DND-41 (cell line): ENCODE measurements at regions not wholly inside any gene's neighbourhood (a gene's known extent, or its start where the extent isn't known, plus 50 kb on each side); places are given as distances from the start of the nearest gene placed in this dataset.

Source experiments
- ATAC-seq: fragments of 200-7000 bp; cut with Tn5 transposase; 3 replicates; pipeline ENCODE4 v1.9.1; 2021; ENCODE audit warnings: low read depth; ENCODE audit not compliant: insufficient read depth
- DNase-seq: peaks from one replicate; pipeline ENCODE4 v3.0.0-alpha.2; 2020
- H2AFZ ChIP-seq: 2 replicates; pipeline ENCODE4 v1.6.0; 2012; ENCODE audit warnings: low read depth, low read length
- H3K27ac ChIP-seq: 2 replicates; pipeline ENCODE4 v1.5.1; 2012; ENCODE audit warnings: low read length, inconsistent platforms
- H3K27me3 ChIP-seq: fragments of 200-600 bp; sonication (generic); 2 replicates; pipeline ENCODE4 v1.6.0; 2012; ENCODE audit warnings: low read length, mild to moderate bottlenecking, inconsistent platforms; ENCODE audit not compliant: insufficient read depth, poor library complexity
- H3K36me3 ChIP-seq: 2 replicates; pipeline ENCODE4 v1.5.1; 2012; ENCODE audit warnings: low read length, inconsistent platforms; ENCODE audit not compliant: insufficient read depth
- H3K4me1 ChIP-seq: 2 replicates; pipeline ENCODE4 v1.5.1; 2012; ENCODE audit warnings: mild to moderate bottlenecking, low read length; ENCODE audit not compliant: insufficient read depth
- H3K4me2 ChIP-seq: 2 replicates; pipeline ENCODE4 v1.6.0; 2012; ENCODE audit warnings: mild to moderate bottlenecking, moderate library complexity, low read length, inconsistent platforms; ENCODE audit not compliant: insufficient read depth
- H3K4me3 ChIP-seq, 2 experiments: fragments of 200-600 bp in 1 of 2; shearing (Covaris generic) in 1 of 2; 2 replicates each; pipeline ENCODE4 v1.5.1; 2012 to 2016; ENCODE audit warnings: inconsistent platforms in 2 of 2, low read length in 2 of 2, mild to moderate bottlenecking in 2 of 2, low read depth in 1 of 2, moderate library complexity in 1 of 2
- H3K79me2 ChIP-seq: 2 replicates; pipeline ENCODE4 v1.6.0; 2012; ENCODE audit warnings: low read length, inconsistent platforms; ENCODE audit not compliant: insufficient read depth
- H3K9ac ChIP-seq: 2 replicates; pipeline ENCODE4 v1.6.0; 2012; ENCODE audit warnings: low read depth, mild to moderate bottlenecking, inconsistent platforms, low read length, moderate library complexity
- H3K9me3 ChIP-seq: 2 replicates; pipeline ENCODE4 v1.5.1; 2012; ENCODE audit warnings: low read length, moderate library complexity, mild to moderate bottlenecking, inconsistent platforms; ENCODE audit not compliant: insufficient read depth, severe bottlenecking
- H4K20me1 ChIP-seq: 2 replicates; pipeline ENCODE4 v1.6.0; 2012; ENCODE audit warnings: low read length; ENCODE audit not compliant: insufficient read depth
- EZH2 ChIP-seq: IDR thresholded peaks from 3 replicates; pipeline ENCODE4 v1.6.1; 2012; ENCODE audit warnings: borderline replicate concordance, low read depth, mild to moderate bottlenecking, moderate library complexity, low read length, inconsistent platforms; ENCODE audit not compliant: severe bottlenecking
- TF ChIP-seq, protein P1 (sequence below): IDR thresholded peaks from 2 replicates; pipeline ENCODE4 v1.5.1; 2012; ENCODE audit warnings: borderline replicate concordance, low read length, moderate library complexity, mild to moderate bottlenecking; ENCODE audit not compliant: poor library complexity, severe bottlenecking; ENCODE audit errors: extremely low read depth

- no peak for ATAC-seq
- no peak overlapping the region for H3K4me2 ChIP-seq
- no peak overlapping the region for H3K4me3 ChIP-seq
- no peaks in the 10 kb centered on the region for H3K4me1 ChIP-seq
- TF ChIP-seq, protein P1, sequence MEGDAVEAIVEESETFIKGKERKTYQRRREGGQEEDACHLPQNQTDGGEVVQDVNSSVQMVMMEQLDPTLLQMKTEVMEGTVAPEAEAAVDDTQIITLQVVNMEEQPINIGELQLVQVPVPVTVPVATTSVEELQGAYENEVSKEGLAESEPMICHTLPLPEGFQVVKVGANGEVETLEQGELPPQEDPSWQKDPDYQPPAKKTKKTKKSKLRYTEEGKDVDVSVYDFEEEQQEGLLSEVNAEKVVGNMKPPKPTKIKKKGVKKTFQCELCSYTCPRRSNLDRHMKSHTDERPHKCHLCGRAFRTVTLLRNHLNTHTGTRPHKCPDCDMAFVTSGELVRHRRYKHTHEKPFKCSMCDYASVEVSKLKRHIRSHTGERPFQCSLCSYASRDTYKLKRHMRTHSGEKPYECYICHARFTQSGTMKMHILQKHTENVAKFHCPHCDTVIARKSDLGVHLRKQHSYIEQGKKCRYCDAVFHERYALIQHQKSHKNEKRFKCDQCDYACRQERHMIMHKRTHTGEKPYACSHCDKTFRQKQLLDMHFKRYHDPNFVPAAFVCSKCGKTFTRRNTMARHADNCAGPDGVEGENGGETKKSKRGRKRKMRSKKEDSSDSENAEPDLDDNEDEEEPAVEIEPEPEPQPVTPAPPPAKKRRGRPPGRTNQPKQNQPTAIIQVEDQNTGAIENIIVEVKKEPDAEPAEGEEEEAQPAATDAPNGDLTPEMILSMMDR = no peak
- no peak for TF ChIP-seq EZH2
- H3K79me2 ChIP-seq = no peaks in the 10 kb centered on the region
- H3K36me3 ChIP-seq = no peaks in the 10 kb centered on the region
- DNase-seq = no peak
- no peaks in the 10 kb centered on the region for H3K9me3 ChIP-seq
- H3K27ac ChIP-seq = no peak overlapping the region
- H4K20me1 ChIP-seq = no peaks in the 10 kb centered on the region
- H3K9ac ChIP-seq = no peak overlapping the region
- no peak overlapping the region for H2AFZ ChIP-seq
- no peaks in the 10 kb centered on the region for H3K27me3 ChIP-seq
Observed at GRCh38 chr14:97920201-97920600, 1123.0 kb downstream of the VRK1 start.

GRCh38 chr14:97921296-97921695 is 1124.1 kb downstream of the VRK1 start:
- no peak for DNase-seq
- H3K4me2 ChIP-seq = no peak overlapping the region
- no peak overlapping the region for H2AFZ ChIP-seq
- TF ChIP-seq, protein P1 = no peak
- no peak for TF ChIP-seq EZH2
- H3K27ac ChIP-seq = no peak overlapping the region
- H3K27me3 ChIP-seq = no peaks in the 10 kb centered on the region
- H3K4me3 ChIP-seq = no peak overlapping the region
- H4K20me1 ChIP-seq = no peaks in the 10 kb centered on the region
- ATAC-seq = no peak
- H3K9me3 ChIP-seq = no peaks in the 10 kb centered on the region
- H3K79me2 ChIP-seq = no peaks in the 10 kb centered on the region
- no peaks in the 10 kb centered on the region for H3K4me1 ChIP-seq
- H3K9ac ChIP-seq = no peak overlapping the region
- H3K36me3 ChIP-seq = 0 out of 2 replicates have a peak, but pooled peaks cover 1% of the 10 kb centered on the region

- Histone ChIP-seq H3K9ac (no peak overlapping the region), H3K27ac (no peak overlapping the region), H3K4me2 (no peak overlapping the region), H3K4me1 (no peaks in the 10 kb centered on the region), H3K9me3 (no peaks in the 10 kb centered on the region), H3K4me3 (no peak overlapping the region), H2AFZ (no peak overlapping the region), H3K27me3 (no peaks in the 10 kb centered on the region), H3K79me2 (no peaks in the 10 kb centered on the region), H4K20me1 (no peaks in the 10 kb centered on the region), H3K36me3 (0 out of 2 replicates have a peak, but pooled peaks cover 3% of the 10 kb centered on the region)
- ATAC-seq = no peak
- TF ChIP-seq, protein P1 = no peak
- no peak for DNase-seq
Observed at GRCh38 chr14:97924922-97925613, 1127.9 kb downstream of the VRK1 start.
